GM23338 (cell line): ENCODE measurements at regions not wholly inside any gene's neighbourhood (a gene's known extent, or its start where the extent isn't known, plus 50 kb on each side); places are given as distances from the start of the nearest gene placed in this dataset.
A peak's percentile ranks its signal among the peaks of the same experiment; 100 is the strongest.
"Not testable (repeated sequence)": the region's sequence is repeated elsewhere in the genome, so short reads cannot be mapped to it uniquely, and the experiment has no call there.

ENCODE experiments used
- ATAC-seq: fragments of 200-7000 bp; cut with Tn5 transposase; 3 replicates; pipeline ENCODE4 v1.9.1; 2020
- DNase-seq: peaks from one replicate; pipeline ENCODE4 v3.0.0-alpha.2; 2015; ENCODE audit warnings: low spot score
- H2AFZ ChIP-seq: fragments of 200-600 bp; sonication (generic); 2 replicates; pipeline ENCODE4 v1.8.0; 2016; ENCODE audit warnings: antibody characterized with exemption, mild to moderate bottlenecking, moderate library complexity
- H3F3A ChIP-seq: fragments of 200-600 bp; sonication (generic); replicated peaks from 2 replicates; pipeline ENCODE4 v1.8.0; 2017; ENCODE audit warnings: antibody characterized with exemption, mixed run types, low read depth
- H3K27ac ChIP-seq: fragments of 200-600 bp; sonication (generic); 2 replicates; pipeline ENCODE4 v1.6.1; 2016; ENCODE audit warnings: low read depth
- H3K27me3 ChIP-seq: fragments of 200-600 bp; sonication (generic); 2 replicates; pipeline ENCODE4 v1.8.0; 2016; ENCODE audit warnings: mild to moderate bottlenecking, mixed run types, moderate library complexity; ENCODE audit not compliant: insufficient read depth
- H3K36me3 ChIP-seq: fragments of 200-600 bp; sonication (generic); 2 replicates; pipeline ENCODE4 v1.8.0; 2016; ENCODE audit warnings: mild to moderate bottlenecking; ENCODE audit not compliant: insufficient read depth
- H3K4me1 ChIP-seq: fragments of 200-600 bp; sonication (generic); 2 replicates; pipeline ENCODE4 v1.8.0; 2016; ENCODE audit warnings: mild to moderate bottlenecking, moderate library complexity; ENCODE audit not compliant: insufficient read depth
- H3K4me2 ChIP-seq: fragments of 200-600 bp; sonication (generic); 2 replicates; pipeline ENCODE4 v1.7.1; 2017; ENCODE audit warnings: mixed run types
- H3K4me3 ChIP-seq: fragments of 200-600 bp; sonication (generic); 2 replicates; pipeline ENCODE4 v1.6.1; 2016; ENCODE audit warnings: mixed run types
- H3K79me2 ChIP-seq: fragments of 200-600 bp; sonication (generic); replicated peaks from 2 replicates; pipeline ENCODE4 v1.8.0; 2017; ENCODE audit warnings: mild to moderate bottlenecking; ENCODE audit not compliant: insufficient read depth
- H3K9me2 ChIP-seq: fragments of 200-600 bp; sonication (generic); 2 replicates; pipeline ENCODE4 v1.8.0; 2017; ENCODE audit not compliant: insufficient read depth
- H4K20me1 ChIP-seq: fragments of 200-600 bp; sonication (generic); replicated peaks from 2 replicates; pipeline ENCODE4 v1.8.0; 2017; ENCODE audit warnings: mild to moderate bottlenecking; ENCODE audit not compliant: insufficient read depth
- H3K27ac Mint-ChIP-seq: 2 replicates; pipeline ENCODE4 v1.8.0; 2020; ENCODE audit warnings: inconsistent platforms, mild to moderate bottlenecking, moderate library complexity, mixed read lengths
- H3K27me3 Mint-ChIP-seq: 3 replicates; pipeline ENCODE4 v1.8.0; 2022; ENCODE audit warnings: low read depth, mild to moderate bottlenecking, moderate library complexity, mixed read lengths, inconsistent platforms; ENCODE audit not compliant: insufficient read depth, poor library complexity
- H3K36me3 Mint-ChIP-seq: 3 replicates; pipeline ENCODE4 v1.8.0; 2021; ENCODE audit warnings: low read depth, mild to moderate bottlenecking, inconsistent platforms, moderate library complexity, mixed read lengths
- H3K4me1 Mint-ChIP-seq: 3 replicates; pipeline ENCODE4 v1.8.0; 2020; ENCODE audit warnings: mild to moderate bottlenecking, inconsistent platforms, mixed read lengths
- H3K4me3 Mint-ChIP-seq: 3 replicates; pipeline ENCODE4 v1.8.0; 2021; ENCODE audit warnings: moderate library complexity, mild to moderate bottlenecking, inconsistent platforms, mixed read lengths
- H3K9me3 Mint-ChIP-seq: 3 replicates; pipeline ENCODE4 v1.8.0; 2020; ENCODE audit warnings: moderate library complexity, mild to moderate bottlenecking, inconsistent platforms, mixed read lengths
- EZH2phosphoT487 ChIP-seq: fragments of 200-600 bp; sonication (generic); IDR thresholded peaks from one replicate; pipeline ENCODE4 v1.8.1; 2018; ENCODE audit warnings: antibody characterized with exemption; ENCODE audit not compliant: unreplicated experiment
- STAT1 ChIP-seq: IDR thresholded peaks from one replicate; pipeline ENCODE4 v1.6.1; 2016; ENCODE audit warnings: antibody characterized with exemption; ENCODE audit not compliant: unreplicated experiment
- ZNF331 ChIP-seq: fragments of 250-450 bp; sonication (Bioruptor Pico); IDR thresholded peaks from 2 replicates; pipeline ENCODE4 v1.5.0; 2020; ENCODE audit warnings: low read depth, mild to moderate bottlenecking, moderate library complexity
- TF ChIP-seq, protein P1 (sequence below): IDR thresholded peaks from one replicate; pipeline ENCODE4 v1.6.1; 2018; ENCODE audit warnings: antibody characterized with exemption; ENCODE audit not compliant: unreplicated experiment
- TF ChIP-seq, protein P2 (sequence below), 2 experiments: fragments of 200-600 bp in 1 of 2; sonication (generic) in 1 of 2; conservative IDR thresholded peaks; 2 replicates each; pipeline versions ENCODE4 v1.5.1 to v1.6.1; 2016 to 2017; ENCODE audit warnings: antibody characterized with exemption in 2 of 2, low read depth in 2 of 2, mild to moderate bottlenecking in 2 of 2, moderate library complexity in 1 of 2

DNA sequence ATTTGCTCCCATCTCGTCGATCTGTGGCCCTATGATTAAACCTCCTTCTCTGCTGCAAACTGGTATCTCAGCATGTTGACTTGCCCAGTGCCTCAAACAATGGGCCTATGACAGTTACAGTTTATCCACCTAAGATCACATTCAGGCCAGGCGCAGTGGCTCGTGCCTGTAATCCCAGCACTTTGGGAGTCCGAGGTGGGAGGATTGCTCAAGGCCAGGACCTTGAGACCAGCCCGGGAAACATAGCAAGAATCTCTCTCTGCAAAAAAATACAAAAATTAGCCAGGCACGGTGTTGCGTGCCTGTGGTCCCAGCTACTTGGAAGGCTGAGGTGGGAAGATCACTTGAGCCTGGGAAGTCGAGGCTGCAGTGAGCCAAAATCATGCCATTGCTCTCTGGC, 79.8 kb upstream of the ADGRL1 start:
- ATAC-seq, H3K36me3 Mint-ChIP-seq, H3K4me2 ChIP-seq, H3K4me3 Mint-ChIP-seq, H3K4me3 ChIP-seq, H3K27ac ChIP-seq, H3K27ac Mint-ChIP-seq, H3F3A ChIP-seq, H3K79me2 ChIP-seq, H3K9me3 Mint-ChIP-seq, H3K27me3 ChIP-seq, H3K36me3 ChIP-seq, H4K20me1 ChIP-seq, H3K9me2 ChIP-seq, H2AFZ ChIP-seq, DNase-seq, H3K4me1 ChIP-seq: not testable (repeated sequence)
- H3K4me1 Mint-ChIP-seq, result peaks cover 16% of the 10 kb centered on the region
- peaks cover 12% of the 10 kb centered on the region for H3K27me3 Mint-ChIP-seq

DNA sequence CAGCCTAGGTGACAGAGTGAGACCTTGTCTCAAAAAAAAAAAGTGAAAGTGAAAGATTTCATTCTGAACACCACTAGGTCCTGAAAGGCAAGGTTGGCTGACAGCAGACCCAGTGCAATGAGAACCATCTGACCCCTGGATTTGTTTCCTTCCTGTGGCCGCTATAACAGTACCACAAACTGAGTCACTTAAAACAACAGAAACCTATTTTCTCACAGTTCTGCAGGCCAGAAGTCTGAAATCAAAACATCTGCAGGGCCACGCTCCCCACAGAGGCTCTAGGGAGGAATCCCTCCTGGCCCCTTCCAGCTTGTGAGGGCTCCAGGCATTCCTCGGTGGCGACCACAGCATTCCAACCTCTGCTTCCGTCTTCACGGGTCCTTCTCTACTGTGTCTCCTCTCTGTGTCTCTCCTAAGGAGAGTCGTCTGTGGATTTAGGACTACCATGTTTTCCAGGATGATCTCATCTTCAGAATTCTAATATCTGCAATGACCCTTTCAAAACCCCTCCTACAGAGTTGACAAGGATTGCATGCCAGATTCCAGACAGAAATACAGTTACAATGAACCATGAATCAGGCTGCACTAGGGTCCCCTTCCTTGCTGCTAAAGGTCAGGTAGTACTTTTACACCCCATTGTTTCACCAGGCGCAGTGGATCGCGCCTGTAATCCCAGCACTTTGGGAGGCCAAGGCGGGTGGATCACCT, 78.0 kb upstream of the ADGRL1 start:
- H3K4me1 ChIP-seq, H3K36me3 Mint-ChIP-seq, H2AFZ ChIP-seq, H3K9me2 ChIP-seq, H3K27me3 ChIP-seq, H3K9me3 Mint-ChIP-seq, H4K20me1 ChIP-seq, H3K4me3 Mint-ChIP-seq, H3F3A ChIP-seq, H3K4me3 ChIP-seq, H3K27me3 Mint-ChIP-seq, H3K4me2 ChIP-seq, H3K79me2 ChIP-seq, H3K36me3 ChIP-seq: not testable (repeated sequence)
- DNase-seq (peak; percentile 60), ATAC-seq (peak; percentile 72)
- H3K27ac Mint-ChIP-seq, result peak overlapping the region; percentile 35; the same call in 1 of the 2 replicates
- peaks cover 13% of the 10 kb centered on the region for H3K4me1 Mint-ChIP-seq
- 0 out of 2 replicates have a peak overlapping the region, but pooled peaks have one; percentile 26 for H3K27ac ChIP-seq

DNA sequence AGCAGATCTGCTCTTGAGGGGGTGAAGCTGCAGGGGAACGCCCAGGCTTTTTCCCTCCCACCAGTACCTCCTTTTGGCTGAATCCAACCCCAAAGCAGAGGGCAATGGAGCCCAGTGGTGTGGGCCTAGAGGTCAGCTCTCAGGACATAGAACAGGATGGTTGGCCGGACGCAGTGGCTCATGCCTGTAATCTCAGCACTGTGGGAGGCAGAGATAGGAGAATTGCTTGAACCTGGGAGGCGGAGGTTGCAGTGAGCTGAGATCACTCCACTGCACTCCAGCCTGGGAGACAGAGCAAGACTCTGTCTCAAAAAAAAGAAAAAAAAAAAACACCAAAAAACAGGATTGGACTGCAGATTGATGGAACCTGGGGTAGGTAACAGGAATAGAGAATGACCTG, 73.3 kb upstream of the ADGRL1 start:
- H2AFZ ChIP-seq, H3K36me3 ChIP-seq: not testable (repeated sequence)
- peaks cover 13% of the 10 kb centered on the region for H3K27me3 Mint-ChIP-seq

DNA sequence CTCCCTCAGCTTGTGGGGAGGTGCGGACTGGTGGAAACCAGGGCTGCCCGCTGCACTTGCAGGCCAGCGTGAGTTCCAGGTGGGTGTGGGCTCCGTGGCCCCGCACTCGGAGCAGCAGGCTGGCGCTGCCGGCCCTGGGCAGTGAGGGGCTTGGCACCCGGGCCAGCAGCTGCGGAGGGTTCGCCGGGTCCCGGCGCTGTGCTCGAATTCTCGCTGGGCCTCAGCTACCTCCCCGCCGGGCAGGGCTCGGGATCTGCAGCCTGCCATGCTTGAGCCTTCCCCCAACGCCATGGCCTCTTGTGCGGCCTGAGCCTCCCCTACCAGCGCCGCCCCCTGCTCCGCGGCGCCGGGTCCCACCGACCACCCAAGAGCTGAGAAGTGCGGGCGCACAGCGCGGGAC, 71.6 kb upstream of the ADGRL1 start:
- Histone ChIP-seq H3K4me2 (no peak overlapping the region), H2AFZ (no peak overlapping the region), H3K27ac (no peak overlapping the region), H3K27me3 (no peaks in the 10 kb centered on the region), H3K9me2 (no peaks in the 10 kb centered on the region), H3K36me3 (no peaks in the 10 kb centered on the region), H3F3A (no peaks in the 10 kb centered on the region; the same call in 1 of the 2 replicates), H3K79me2 (no peaks in the 10 kb centered on the region), H3K4me3 (no peak overlapping the region), H3K4me1 (peaks cover 5% of the 10 kb centered on the region), H4K20me1 (no peaks in the 10 kb centered on the region)
- Mint-ChIP-seq H3K4me3 (no peak overlapping the region), H3K36me3 (peaks cover 18% of the 10 kb centered on the region), H3K27me3 (peaks cover 15% of the 10 kb centered on the region), H3K27ac (no peak overlapping the region), H3K4me1 (peaks cover 11% of the 10 kb centered on the region), H3K9me3 (peaks cover 25% of the 10 kb centered on the region; the same call in 2 of the 3 replicates)
- DNase-seq (no peak), ATAC-seq (no peak)
- TF ChIP-seq STAT1 (no peak), ZNF331 (CRISPR knock-in tag) (no peak), EZH2phosphoT487 (no peak)
- TF ChIP-seq, protein P1, sequence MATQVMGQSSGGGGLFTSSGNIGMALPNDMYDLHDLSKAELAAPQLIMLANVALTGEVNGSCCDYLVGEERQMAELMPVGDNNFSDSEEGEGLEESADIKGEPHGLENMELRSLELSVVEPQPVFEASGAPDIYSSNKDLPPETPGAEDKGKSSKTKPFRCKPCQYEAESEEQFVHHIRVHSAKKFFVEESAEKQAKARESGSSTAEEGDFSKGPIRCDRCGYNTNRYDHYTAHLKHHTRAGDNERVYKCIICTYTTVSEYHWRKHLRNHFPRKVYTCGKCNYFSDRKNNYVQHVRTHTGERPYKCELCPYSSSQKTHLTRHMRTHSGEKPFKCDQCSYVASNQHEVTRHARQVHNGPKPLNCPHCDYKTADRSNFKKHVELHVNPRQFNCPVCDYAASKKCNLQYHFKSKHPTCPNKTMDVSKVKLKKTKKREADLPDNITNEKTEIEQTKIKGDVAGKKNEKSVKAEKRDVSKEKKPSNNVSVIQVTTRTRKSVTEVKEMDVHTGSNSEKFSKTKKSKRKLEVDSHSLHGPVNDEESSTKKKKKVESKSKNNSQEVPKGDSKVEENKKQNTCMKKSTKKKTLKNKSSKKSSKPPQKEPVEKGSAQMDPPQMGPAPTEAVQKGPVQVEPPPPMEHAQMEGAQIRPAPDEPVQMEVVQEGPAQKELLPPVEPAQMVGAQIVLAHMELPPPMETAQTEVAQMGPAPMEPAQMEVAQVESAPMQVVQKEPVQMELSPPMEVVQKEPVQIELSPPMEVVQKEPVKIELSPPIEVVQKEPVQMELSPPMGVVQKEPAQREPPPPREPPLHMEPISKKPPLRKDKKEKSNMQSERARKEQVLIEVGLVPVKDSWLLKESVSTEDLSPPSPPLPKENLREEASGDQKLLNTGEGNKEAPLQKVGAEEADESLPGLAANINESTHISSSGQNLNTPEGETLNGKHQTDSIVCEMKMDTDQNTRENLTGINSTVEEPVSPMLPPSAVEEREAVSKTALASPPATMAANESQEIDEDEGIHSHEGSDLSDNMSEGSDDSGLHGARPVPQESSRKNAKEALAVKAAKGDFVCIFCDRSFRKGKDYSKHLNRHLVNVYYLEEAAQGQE, result no peak
- TF ChIP-seq, protein P2, sequence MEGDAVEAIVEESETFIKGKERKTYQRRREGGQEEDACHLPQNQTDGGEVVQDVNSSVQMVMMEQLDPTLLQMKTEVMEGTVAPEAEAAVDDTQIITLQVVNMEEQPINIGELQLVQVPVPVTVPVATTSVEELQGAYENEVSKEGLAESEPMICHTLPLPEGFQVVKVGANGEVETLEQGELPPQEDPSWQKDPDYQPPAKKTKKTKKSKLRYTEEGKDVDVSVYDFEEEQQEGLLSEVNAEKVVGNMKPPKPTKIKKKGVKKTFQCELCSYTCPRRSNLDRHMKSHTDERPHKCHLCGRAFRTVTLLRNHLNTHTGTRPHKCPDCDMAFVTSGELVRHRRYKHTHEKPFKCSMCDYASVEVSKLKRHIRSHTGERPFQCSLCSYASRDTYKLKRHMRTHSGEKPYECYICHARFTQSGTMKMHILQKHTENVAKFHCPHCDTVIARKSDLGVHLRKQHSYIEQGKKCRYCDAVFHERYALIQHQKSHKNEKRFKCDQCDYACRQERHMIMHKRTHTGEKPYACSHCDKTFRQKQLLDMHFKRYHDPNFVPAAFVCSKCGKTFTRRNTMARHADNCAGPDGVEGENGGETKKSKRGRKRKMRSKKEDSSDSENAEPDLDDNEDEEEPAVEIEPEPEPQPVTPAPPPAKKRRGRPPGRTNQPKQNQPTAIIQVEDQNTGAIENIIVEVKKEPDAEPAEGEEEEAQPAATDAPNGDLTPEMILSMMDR (conservative IDR thresholded peaks at IDR 0.05; ENCODE audit: low read depth in 2 of 2), result no peak; a peak in 1 of 4 replicates

More for the DNA sequence above, 73.3 kb upstream of the ADGRL1 start:
- not testable (repeated sequence) for H3K4me3 Mint-ChIP-seq, H3K4me2 ChIP-seq, H3K9me2 ChIP-seq, H3K27ac ChIP-seq, DNase-seq, H3K79me2 ChIP-seq, ATAC-seq, H4K20me1 ChIP-seq, H3F3A ChIP-seq, H3K4me1 ChIP-seq, H3K27me3 ChIP-seq, H3K4me3 ChIP-seq, H3K27ac Mint-ChIP-seq
- Mint-ChIP-seq H3K9me3 (peaks cover 17% of the 10 kb centered on the region; the same call in 2 of the 3 replicates), H3K4me1 (peaks cover 17% of the 10 kb centered on the region), H3K36me3 (peaks cover 18% of the 10 kb centered on the region)
